ENCODE measurements at regions not wholly inside any gene's neighbourhood (a gene's known extent, or its start where the extent isn't known, plus 50 kb on each side); places are given as distances from the start of the nearest gene placed in this dataset.
"Not testable (repeated sequence)": the region's sequence is repeated elsewhere in the genome, so short reads cannot be mapped to it uniquely, and the experiment has no call there.

DNA sequence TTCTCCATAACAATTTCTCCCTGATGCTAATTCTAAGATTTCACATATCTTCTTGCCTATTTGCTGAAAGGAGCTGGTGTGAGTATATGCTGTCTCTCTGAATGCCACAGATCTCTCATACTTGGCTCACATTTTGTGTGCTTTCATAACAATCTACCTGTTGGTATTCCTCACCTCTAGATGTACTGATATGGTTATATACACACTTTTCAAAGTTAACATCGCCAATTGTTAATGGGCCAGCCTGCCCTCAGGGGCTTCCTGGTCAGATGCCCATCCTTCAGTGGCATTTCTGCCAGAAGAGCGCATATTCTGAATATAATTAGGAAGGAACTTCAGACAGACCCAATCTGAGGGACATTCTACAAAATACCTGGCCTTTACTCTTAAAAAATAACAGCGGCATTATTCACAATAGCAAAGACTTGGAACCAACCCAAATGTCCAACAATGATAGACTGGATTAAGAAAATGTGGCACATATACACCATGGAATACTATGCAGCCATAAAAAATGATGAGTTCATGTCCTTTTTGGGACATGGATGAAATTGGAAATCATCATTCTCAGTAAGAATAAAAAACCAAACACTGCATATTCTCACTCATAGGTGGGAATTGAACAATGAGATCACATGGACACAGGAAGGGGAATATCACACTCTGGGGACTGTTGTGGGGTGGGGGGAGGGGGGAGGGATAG, 123.9 kb upstream of the FAT1 start:
- not testable (repeated sequence) for DNase-seq

DNA sequence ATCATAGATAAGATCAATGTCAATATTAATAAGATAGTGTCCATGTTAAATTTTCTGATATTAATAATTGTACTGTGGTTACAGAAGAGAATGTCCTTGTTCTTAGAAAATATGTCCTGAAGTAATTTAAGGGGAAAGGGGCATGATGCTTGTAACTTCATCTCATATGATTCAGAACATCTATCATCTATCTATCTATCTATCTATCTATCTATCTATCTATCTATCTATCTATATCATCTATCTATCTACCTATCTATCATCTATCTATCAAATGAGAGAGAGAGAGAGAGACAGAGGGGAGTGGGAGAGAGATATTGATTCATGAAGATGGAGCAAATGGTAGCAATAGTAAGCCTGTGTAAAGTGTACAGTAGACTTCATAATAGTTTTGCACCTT, 124.8 kb upstream of the FAT1 start:
- DNase-seq, result no peak

DNA sequence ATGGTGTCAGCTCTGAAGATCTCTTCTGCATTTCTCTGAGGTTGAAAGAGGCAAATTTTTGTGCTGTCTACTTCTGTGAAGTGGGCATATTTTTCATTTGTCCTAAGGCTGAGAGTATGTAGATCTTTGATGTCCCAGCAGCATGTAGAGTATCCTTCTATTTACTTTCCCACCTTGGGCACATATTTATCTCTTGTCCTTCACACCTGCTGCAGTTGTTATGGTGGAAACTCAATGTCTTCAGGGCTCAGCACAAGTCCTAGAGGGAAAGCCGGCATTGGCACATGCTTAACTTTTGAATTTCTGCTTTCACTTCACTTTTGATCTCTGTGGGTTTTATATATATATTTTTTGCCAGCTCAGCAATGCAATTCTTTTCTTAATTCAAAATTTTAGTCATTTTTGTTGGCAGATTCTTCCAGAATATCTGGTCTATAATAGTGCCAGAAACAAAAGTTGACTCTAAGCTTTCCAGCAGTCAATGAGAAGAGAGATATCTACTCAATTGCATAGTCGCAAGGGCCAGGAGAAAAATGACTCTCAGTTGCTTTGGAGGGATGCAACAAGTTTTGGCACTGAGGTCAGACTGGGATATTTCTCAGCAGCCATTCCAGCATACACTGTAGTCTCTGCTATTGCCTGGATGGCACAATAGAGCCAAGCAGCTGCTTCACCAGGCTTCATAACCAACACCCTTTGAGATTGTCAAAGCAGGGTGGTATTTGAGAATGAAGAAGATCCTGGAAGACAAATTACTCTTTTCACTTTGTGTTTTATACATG, 127.8 kb upstream of the FAT1 start:
- DNase-seq, result no peak

DNA sequence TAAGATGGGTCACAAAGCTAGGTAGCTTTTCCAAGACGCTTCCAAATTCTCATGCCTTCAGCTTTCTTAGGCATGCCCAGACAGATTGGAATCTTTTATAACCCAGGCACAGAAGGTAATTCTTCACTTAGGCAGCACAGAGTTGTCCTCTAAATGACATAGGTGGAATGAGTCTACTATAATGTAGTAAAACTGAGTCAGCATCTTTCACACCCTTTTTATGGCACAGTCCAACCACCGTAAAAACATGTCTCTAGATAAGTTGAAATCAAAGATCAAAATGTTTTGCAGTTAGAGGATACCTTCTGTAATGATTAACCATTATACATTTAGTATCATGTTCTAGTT, 128.4 kb upstream of the FAT1 start:
- DNase-seq, result no peak

DNA sequence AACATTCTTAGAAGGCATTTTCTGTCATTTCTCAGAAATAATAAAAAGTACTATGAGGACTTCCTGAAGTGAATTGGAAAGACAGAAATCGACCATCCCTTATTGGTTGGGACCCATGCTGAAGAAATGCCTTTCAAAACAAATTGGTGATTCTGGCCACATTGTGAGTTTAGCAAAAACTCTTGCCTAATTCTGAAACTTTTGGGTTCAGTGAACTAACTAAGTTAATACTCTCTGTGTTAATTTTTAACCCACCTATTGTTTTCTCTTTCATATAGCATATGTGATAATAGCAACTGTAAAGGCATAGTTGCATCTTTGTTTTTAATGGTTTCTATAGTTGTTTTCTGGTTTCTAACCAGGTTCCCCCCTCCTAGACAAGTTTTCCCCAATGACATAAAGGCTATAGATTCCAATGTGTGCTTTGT, 129.3 kb upstream of the FAT1 start:
- no peak for DNase-seq

DNA sequence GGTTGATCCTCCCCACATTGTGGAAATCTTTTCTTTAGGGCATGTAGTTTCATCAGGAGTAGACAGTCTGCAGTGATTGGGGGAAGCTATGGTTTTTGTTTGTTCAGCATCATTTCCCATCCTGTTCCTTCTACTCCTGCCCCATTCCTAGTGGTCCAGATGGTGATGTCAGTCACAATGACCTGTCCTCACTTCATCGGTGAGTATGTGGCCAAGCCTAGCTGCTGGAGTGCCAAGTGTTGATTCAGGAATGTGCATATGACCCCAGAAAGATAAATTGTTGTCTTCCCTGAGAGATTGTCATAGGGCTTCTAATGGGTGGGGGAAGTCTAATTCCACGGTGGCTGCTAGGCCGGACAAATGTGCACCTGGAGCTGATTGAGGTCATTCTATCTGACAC, 130.6 kb upstream of the FAT1 start:
- DNase-seq, result no peak

DNA sequence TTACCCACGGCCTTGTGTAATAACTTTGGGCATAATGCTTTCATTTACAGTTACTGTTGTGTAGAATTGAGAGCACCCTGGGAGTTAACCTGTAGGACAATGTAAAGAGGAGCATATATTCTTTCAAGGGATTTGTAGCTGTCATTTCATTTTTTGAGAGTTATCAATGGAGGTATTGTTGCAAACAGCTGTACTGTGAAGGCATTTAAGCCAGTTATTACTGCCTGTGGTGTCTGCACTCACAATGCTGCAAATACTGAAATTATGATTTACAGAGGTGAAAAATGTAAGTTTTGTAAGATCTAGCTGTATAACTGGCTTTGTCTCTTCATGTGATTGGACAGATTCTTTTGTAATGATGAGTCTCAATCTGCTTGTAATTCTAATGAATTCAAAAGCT, 131.5 kb upstream of the FAT1 start:
- DNase-seq, result no peak

DNA sequence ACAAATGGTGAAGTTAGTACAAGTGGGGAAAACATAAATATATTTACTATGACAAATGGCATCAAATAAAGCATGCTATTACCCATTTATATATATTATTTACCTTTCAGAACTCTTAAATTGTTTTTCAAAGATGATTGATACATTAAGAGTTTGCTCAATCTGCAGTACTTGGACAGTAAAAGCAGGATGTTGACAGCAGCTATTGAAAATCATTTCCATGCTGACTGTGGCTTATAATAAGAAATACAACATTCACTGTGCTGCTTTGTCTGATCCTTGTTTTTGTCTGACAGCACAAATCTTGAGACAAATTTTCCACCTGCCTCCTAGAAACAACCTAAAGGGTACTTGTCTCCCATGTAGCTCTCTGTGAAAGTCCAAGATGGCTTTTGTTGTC, 134.1 kb upstream of the FAT1 start:
- DNase-seq, result no peak

DNA sequence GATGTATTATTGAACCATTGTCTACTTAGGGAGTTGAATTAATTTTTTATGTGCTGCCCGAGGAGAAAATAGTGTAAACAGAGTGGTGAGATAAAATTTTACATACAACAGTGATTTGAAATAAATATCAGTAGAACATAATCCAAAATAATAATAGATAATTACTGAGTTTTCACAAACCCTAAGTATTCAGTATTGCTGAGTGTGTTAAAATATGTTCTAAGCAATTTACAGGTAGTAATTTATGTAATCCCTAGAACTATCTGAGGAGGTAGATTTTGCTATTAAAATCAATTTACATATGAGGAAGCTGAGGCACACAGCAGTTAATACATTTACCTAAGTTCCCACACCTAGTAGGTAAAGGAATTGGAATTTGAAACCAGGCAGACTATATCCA, 134.7 kb upstream of the FAT1 start:
- DNase-seq, result no peak

DNA sequence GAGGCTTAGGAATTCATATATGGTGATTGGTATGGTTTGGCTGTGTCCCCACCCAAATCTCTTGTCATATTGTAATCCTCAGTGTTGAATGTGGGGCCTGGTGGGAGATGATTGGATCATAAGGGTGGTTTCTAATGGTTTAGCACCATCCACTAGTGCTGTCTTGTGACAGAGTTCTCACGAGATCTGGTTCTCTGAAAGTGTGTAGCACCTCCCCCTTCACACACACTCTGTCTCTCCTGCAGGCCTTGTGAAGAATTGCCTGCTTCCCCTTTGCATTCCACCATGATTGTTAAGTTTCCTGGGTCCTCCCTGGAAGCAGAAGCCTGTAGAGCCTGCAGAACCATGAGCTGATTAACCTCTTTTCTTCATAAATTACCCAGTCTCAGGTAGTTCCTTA, 135.8 kb upstream of the FAT1 start:
- no peak for DNase-seq

DNA sequence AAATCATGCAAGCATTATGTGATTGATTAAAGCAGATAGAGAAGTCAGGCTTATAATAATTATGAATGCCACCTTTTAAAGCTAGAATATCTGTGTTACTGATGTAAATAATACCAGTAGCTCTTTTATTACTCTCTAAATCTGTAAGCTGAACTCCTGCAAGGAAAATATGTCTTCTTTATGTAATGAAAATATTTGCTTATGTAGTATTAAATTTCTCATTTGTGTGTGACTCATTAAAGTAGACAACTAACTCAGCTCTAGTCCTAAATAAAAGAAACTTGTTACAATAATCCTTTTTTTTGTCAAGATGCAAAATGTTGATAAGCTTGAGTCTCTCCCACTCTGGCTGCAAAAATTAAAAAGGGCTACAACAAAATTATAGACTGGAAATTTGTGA, 137.7 kb upstream of the FAT1 start:
- no peak for DNase-seq

DNA sequence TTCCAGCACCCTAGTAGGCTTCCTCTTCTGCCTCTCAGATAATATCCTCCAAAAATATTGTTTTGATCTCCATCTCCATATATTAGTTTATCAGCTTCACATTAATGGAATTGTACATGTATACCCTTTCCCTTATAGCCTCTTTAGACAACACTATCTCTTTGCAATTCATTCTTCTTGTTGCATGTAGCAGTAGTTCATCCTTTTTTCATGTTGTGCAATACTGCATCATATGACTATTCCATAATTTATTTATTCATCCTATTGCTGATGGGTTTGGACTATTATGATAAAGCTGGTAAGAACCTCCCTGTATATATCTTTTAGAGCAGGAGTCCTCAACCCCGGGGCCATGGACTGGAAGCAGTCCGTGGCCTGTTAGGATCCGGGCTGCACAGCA, 148.2 kb upstream of the FAT1 start:
- no peak for DNase-seq

DNA sequence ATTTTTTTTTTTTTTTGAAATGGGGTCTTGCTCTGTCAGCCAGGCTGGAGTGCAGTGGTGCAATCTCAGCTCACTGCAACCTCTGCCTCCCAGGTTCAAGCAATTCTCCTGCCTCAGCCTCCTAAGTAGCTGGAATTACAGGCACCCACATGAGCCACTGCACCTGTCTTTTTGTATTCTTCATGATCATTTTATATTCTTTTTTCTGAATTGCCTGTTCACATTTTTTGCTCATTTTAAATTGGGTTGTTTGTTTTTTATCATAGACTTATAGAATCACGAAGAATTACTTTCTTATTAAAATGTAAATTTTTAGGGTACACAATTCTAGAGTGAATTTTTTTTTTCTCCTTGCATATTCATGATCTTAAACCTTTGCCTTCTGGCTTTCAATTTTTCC, 149.4 kb upstream of the FAT1 start:
- not testable (repeated sequence) for DNase-seq

DNA sequence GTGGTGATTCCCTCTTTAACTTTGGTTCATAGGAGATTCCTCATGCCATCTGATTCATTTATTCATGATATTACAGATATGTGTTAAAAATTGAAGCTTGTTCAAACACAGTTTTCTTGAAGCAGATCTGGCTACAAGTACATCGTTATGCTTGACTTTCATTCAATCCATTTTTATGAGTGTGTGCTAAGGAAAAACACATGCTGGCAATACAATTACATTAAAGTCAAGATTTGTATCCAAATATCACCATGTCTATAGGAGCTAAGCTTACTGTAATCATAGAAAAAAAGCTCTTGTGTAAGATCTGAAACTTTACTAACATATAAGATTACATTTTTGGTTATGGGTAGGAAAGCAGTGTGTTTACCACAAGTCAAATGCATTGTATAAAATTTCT, 151.8 kb upstream of the FAT1 start:
- DNase-seq, result no peak

DNA sequence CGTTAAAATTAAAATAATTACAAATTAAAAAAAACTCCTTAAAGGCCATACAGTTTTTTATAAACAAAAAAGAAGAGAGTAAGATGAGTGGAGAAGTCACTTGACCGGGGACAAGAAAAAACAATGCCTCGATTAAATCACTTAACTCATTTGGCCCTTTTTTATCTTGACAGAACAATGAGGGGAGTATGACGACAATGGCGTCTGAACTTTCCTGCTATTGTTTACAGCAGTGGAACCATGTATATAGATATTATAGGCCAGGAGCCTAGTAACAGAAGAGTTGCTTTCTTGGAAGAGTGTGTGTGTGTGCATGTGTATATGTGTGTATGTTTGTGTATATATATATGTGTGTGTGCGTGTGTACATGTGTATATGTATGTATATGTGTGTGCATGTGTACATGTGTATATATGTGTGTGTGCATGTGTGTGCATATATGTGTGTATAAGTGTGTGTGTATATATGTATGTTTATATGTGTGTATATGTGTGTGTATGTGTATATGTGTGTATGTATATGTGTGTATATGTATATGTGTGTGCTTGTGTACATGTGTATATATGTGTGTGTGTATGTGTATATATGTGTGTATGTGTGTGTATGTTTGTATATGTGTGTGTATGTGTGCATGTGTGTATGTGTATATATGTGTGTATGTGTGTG, 153.4 kb upstream of the FAT1 start:
- DNase-seq, result no peak

DNA sequence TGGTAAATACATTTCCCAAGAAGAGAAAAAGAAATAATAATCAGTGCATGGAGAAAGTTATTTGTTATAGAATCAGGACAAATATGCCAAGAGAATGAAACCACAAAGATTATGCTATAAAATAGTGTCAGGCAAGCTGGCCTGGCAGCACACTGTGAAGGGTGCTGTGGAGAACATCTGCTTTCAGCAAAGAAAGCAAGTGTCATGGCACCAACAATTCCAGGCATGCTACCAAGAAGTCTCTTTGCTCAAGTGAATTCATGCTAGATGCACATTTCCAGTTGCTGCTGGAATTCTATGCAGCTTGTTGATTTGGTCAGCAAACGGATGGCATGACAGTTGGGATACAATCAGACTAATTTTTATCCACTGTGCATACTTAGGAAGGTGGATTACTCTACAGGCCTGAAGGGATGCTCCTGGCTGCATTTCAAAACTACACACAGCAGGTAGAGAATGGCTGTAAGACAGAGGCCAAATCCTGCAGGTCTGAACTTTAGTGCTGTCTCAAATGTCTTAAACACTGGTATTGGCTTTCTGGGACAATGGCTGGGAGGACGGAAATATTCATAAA, 154.6 kb upstream of the FAT1 start:
- DNase-seq, result no peak

DNA sequence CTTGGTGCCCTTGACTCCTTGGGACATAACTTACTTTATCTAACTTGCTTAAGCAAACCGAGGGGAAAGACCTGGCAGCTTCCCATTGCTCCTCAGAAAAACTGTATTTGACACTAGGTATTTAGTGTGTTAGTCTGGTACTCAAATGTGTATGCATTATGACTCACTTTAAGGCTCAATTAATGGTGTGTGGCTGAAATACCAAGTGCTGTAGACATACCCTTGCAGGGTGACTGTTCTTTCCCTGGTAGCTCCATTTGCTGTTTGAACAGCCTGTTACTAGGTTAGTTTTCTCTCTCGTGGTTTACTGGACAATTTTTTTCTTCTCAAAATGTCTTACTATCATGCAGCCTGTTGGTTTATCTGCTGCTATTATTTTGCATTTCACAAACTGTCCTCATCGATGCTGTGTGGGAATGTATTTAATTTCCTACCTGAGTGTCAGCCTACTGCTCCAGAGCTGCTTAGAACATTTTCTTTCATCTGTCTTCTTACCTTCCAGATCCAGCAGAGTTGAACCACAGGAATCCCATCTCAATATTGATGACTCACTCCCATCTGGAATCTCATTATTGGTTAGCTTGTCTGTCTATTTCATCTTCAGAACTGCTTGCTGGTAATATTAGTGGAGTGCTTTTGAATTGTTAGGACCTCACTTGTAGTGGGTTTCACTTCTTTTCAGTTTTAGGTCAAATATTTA, 158.0 kb upstream of the FAT1 start:
- DNase-seq, result no peak

DNA sequence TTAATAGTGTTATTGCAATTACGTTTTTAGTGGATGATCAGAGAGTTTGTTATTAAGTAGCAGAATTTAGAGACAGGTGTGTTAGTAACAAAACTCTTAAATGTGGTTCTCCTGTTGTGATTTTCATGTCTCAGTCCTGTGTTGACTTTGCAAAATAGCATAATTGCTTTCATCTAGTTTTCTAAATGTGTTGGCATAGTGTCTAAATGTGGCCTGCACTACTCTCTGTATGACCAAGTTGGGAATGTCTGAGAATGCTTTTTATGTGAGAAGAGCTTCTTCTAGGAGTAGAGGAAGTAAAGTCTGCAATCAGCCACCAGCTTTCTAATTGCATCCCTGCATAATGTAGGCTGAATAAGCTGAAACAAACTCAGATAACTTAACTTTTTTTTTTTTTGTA, 158.6 kb upstream of the FAT1 start:
- DNase-seq, result no peak

DNA sequence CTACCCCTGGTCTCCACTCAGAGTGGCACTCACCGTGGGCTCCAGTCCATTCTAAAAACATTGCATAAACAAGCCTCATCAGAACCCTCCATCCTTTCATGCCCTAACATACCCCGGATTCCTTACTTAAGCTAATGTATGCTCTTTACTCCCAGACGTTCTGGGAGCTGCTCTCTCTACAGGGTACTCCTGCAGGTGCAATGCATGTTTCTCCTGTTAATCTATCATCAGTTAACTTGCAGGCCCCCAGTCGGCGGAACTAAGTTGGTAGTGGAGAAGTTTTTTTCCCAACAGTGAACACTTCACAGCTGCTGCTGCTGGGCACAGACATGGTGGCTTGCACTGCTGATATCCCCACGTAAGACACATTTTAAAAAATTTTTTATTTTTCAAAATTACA, 161.6 kb upstream of the FAT1 start:
- no peak for DNase-seq

DNA sequence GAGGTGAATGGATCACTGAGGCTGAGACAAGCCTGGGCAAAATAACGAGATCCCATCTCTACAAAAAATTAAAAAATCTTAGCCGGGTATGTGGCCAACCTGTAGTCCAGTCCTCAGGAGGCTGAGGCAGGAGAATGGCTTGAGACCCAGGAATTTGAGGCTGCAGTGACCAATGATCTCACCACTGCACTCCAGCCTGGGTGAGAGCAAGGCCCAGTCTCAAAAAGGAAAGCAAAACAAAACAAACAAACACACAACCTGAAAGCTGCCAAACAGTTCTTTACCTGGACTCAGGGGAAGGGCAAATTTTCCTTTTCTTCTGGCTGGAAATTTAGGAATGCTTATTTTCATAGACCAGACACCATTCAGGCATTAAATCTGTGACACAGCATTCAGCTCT, 163.1 kb upstream of the FAT1 start:
- DNase-seq, result no peak

DNA sequence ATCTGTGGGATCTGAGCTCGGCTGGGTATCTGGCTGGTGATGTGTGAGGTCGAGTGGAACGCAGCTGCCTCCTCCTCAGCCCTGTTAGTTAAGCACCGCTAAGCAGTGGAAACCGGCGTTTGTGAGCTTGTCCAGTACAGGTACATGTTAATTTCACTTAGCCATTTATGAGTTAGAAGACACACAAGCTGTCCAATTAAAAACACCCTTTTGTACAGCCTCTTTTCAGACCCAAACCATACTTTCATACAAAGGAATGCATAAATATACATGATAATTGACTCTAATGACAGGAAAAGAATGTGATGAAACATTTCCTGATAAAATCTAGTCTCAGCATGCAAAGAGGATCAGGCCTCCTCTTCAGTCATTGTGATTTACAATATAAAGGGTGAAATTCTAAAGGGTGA, 163.6 kb upstream of the FAT1 start:
- no peak for DNase-seq

DNA sequence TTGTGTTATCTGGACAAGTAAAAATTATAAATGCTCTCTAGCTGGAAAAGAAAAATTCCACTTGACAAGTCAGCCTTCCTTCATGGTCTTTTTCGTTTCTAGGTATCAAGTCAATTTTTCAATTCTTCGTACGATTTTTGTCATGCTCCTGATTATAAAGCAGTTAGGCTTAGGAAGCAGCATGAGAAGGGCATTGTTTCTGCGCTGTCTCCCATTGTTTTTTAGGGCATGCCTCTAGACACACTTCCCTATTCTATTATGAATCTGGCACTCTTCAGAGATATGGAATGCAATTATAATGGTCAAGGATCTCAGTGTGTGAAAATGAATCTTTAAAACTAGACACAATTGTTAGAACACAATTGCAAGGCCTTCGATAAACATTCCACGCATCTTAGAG, 164.1 kb upstream of the FAT1 start:
- DNase-seq, result no peak

DNA sequence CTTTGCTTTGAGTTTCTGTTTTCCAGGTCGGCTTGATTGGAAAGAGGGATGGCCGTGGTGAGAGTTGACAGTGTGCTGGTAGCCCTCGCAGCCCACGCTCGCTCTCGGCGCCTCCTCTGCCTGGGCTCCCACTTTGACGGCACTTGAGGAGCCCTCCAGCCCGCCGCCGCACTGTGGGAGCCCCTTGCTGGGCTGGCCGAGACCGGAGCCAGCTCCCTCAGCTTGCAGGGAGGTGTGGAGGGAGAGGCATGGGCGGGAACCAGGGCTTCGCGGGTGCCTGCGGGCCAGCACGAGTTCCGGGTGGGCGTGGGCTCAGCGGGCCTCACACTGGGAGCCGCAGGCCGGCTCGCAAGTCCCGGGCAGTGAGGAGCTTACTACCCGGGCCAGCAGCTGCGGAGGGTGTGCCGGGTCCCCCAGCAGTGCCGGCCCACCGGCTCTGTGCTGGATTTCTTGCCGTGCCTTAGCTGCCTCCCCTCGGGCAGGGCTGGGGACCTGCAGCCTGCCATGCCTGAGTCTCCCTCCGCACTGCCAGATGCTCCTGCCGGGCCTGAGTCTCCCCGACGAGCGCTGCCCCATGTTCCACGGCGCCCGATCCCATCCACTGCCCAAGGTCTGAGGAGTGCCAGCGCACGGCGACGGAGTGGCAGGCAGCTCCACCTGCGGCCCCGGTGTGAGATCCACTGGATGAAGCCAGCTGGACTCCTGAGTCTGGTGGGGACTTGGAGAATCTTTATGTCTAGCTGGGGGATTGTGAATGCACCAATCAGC, 166.4 kb upstream of the FAT1 start:
- no peak for DNase-seq

Data from RPMI8226 (cell line).